ENCODE measurements at regions not wholly inside any gene's neighbourhood (a gene's known extent, or its start where the extent isn't known, plus 50 kb on each side); places are given as distances from the start of the nearest gene placed in this dataset.
"Not testable (repeated sequence)": the region's sequence is repeated elsewhere in the genome, so short reads cannot be mapped to it uniquely, and the experiment has no call there.

DNA sequence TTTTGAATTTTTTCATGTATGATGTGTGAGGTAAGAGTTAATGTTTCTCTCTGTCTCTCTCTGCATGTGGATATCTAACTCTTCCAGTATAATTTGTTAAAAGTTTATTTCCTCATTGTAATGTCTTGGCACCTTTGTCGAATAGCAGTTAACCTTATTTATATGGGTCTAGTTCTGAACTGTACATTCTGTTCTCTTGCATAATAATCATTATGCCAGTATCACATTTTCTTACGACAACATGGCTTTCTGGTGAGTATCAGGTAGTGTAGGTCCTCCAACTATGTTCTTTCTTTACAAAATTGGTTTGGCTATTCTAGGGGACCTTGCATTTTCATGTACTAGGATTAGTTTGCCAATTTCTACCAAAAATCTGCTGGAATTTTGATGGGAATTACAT is 337.0 kb upstream of the FZD8 start:
- WGBS (ENCODE audit: insufficient coverage, low coverage, low lambda C conversion rate, missing lambda C conversion rate) = 52% methylated on average over 2 of the region's 2 CpGs
- Histone ChIP-seq H3K4me3 (no peak overlapping the region), H3K36me3 (no peaks in the 10 kb centered on the region), H3K4me1 (no peaks in the 10 kb centered on the region), H3K27me3 (no peaks in the 10 kb centered on the region), H3K27ac (no peak overlapping the region), H3K9me3 (no peaks in the 10 kb centered on the region)
- ATAC-seq (no peak), DNase-seq (no peak)
- TF ChIP-seq CTCF (IDR thresholded peaks at IDR 0.05) = no peak
- no peak for TF ChIP-seq POLR2A (IDR thresholded peaks at IDR 0.05)
- intact Hi-C loops (cut with DNase I) = no loop called here

DNA sequence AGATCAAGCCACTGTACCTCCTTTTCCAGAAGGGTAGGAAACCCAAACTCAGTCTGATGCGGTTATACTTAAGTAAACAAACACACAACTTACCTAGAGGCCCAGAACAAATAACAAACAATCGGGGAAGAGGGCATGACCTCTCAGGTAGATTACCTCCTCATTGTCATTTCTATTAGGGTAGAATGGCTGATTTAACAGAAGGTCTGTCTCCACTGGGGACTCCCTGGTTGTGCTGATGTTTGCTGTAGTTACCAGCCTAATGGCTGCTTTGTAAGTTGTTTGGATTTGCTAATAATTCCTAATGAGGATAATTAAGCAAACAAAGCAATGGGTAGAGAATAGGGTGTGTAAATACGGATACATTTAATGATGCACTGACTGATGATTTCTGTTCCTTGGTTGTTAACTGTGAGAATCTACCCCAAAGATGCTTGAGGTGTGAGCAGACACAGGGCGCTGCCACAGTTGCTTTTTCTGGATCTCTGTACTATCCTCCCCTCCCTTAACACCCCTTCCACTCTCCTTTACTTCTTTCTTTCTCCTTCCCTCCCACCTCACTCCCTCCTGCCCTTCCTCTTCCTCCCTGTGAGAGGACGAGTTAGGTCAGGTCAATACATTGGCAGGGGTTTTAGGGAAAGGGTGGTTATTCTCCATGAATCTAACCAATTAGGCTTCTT is 332.0 kb upstream of the FZD8 start:
- H3K27me3 ChIP-seq; H3K27ac ChIP-seq; H3K4me3 ChIP-seq; H3K36me3 ChIP-seq; H3K4me1 ChIP-seq; H3K9me3 ChIP-seq; DNase-seq; ATAC-seq; intact Hi-C loops (cut with DNase I): not testable (repeated sequence)
- 46% methylated on average over 4 of the region's 5 CpGs for WGBS (ENCODE audit: insufficient coverage, low coverage, low lambda C conversion rate, missing lambda C conversion rate)

DNA sequence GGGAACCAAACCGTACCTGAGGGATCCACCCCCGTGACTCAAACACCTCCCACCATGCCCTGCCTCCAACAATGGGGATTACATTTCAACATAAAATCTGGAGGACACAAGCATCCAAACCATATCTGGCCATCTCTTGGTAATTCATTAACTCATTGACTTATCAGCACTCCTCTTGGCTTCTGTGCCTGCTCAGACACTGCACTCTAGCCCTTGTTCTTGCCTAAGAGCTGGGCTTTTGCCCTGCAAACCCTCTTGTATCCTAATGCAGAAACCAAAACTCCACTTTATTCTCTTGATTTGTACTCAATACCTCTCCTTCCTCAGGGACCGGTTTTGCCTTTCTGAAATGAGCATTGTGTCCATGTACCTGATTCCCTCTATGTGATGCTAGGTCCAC is 330.2 kb upstream of the FZD8 start:
- no peaks in the 10 kb centered on the region for H3K36me3 ChIP-seq
- peak; percentile 93 to 99 (median 98) for ATAC-seq
- no peaks in the 10 kb centered on the region for H3K27me3 ChIP-seq
- H3K4me1 ChIP-seq = no peaks in the 10 kb centered on the region
- H3K4me3 ChIP-seq = no peak overlapping the region
- no peaks in the 10 kb centered on the region for H3K9me3 ChIP-seq
- peak; percentile 23 to 79 (median 60) for DNase-seq
- TF ChIP-seq CTCF (IDR thresholded peaks at IDR 0.05) (no peak), POLR2A (IDR thresholded peaks at IDR 0.05) (no peak)
- no peak overlapping the region for H3K27ac ChIP-seq
- 27% methylated on average over 3 of the region's 3 CpGs for WGBS (ENCODE audit: insufficient coverage, low coverage, low lambda C conversion rate, missing lambda C conversion rate)
- intact Hi-C loops (cut with DNase I) = no loop called here

- no peak for ATAC-seq
- 77% methylated on average over 2 of the region's 2 CpGs for WGBS (ENCODE audit: insufficient coverage, low coverage, low lambda C conversion rate, missing lambda C conversion rate)
- no peaks in the 10 kb centered on the region for H3K36me3 ChIP-seq
Observed at GRCh38 chr10:35971397-35971796, 329.3 kb upstream of the FZD8 start.

DNA sequence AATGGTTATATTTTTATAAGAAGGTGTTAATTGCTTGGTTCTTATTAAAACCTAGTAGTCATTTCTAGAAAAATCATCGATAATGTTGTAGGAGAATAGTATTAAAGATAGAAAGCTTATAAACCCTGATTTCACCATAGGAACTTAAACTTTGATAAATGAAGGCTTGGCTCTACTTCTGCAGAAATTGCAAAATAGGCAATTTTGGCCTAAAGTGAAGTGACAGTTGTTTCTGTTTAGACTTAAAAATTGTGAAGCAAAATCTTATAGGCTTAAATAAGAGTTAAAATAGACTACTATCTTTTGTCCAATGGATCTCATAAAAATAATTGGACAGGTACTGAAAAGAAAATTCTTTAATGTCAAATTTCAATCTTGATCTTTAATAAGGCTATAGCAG is 321.6 kb upstream of the FZD8 start:
- no peak for TF ChIP-seq CTCF (IDR thresholded peaks at IDR 0.05)
- no peak for TF ChIP-seq POLR2A (IDR thresholded peaks at IDR 0.05)
- DNase-seq = no peak
- Histone ChIP-seq H3K36me3 (no peaks in the 10 kb centered on the region), H3K27me3 (no peaks in the 10 kb centered on the region), H3K27ac (no peak overlapping the region), H3K4me1 (no peaks in the 10 kb centered on the region), H3K9me3 (no peaks in the 10 kb centered on the region), H3K4me3 (no peak overlapping the region)
- WGBS (ENCODE audit: insufficient coverage, low coverage, low lambda C conversion rate, missing lambda C conversion rate) = 86% methylated on average over 1 of the region's 1 CpG
- no peak for ATAC-seq
- intact Hi-C loops (cut with DNase I) = no loop called here

More at GRCh38 chr10:35971397-35971796, 329.3 kb upstream of the FZD8 start:
- no peak for TF ChIP-seq POLR2A (IDR thresholded peaks at IDR 0.05)
- TF ChIP-seq CTCF (IDR thresholded peaks at IDR 0.05) = no peak
- H3K27me3 ChIP-seq = no peaks in the 10 kb centered on the region
- DNase-seq = no peak
- H3K27ac ChIP-seq = no peak overlapping the region
- intact Hi-C loops (cut with DNase I) = no loop called here
- no peaks in the 10 kb centered on the region for H3K9me3 ChIP-seq
- H3K4me3 ChIP-seq = no peak overlapping the region
- H3K4me1 ChIP-seq = no peaks in the 10 kb centered on the region

Measured in right lobe of liver (tissue), 6 donors.